ENCODE measurements at regions not wholly inside any gene's neighbourhood (a gene's known extent, or its start where the extent isn't known, plus 50 kb on each side); places are given as distances from the start of the nearest gene placed in this dataset.

- TF ChIP-seq POLR2AphosphoS5 (IDR thresholded peaks at IDR 0.05; ENCODE audit: low read depth, low read length) (no peak), YY1 (IDR thresholded peaks at IDR 0.05; ENCODE audit: insufficient read depth, insufficient replicate concordance, low read depth, low read length) (no peak), ADNP (CRISPR knock-in tag; IDR thresholded peaks at IDR 0.05) (no peak)
Measured at GRCh38 chr11:113547739-113548138, 72.5 kb upstream of the DRD2 start.

Data from HepG2 (cell line).